ENCODE measurements at regions not wholly inside any gene's neighbourhood (a gene's known extent, or its start where the extent isn't known, plus 50 kb on each side); places are given as distances from the start of the nearest gene placed in this dataset.
"Not testable (repeated sequence)": the region's sequence is repeated elsewhere in the genome, so short reads cannot be mapped to it uniquely, and the experiment has no call there.

- intact Hi-C loops (cut with DNase I): no loop called here
- Histone ChIP-seq H3K4me3 (no peak overlapping the region), H3K9me3 (no peaks in the 10 kb centered on the region), H3K27ac (no peak overlapping the region), H3K4me1 (no peaks in the 10 kb centered on the region), H3K36me3 (no peaks in the 10 kb centered on the region), H3K27me3 (no peaks in the 10 kb centered on the region)
- DNase-seq (no peak), ATAC-seq (no peak)
- TF ChIP-seq CTCF (IDR thresholded peaks at IDR 0.05): no peak
These were observed 514.6 kb upstream of the KLHL4 start for GRCh38 chrX:87003031-87003430.

- H3K27me3 ChIP-seq: no peaks in the 10 kb centered on the region
- H3K4me3 ChIP-seq: no peak overlapping the region
- no peak for TF ChIP-seq CTCF (IDR thresholded peaks at IDR 0.05)
- ATAC-seq (no peak), DNase-seq (no peak)
- H3K4me1 ChIP-seq: no peaks in the 10 kb centered on the region
- H3K27ac ChIP-seq: no peak overlapping the region
- intact Hi-C loops (cut with DNase I): no loop called here
- no peaks in the 10 kb centered on the region for H3K9me3 ChIP-seq
- no peaks in the 10 kb centered on the region for H3K36me3 ChIP-seq
These were observed 512.4 kb upstream of the KLHL4 start for GRCh38 chrX:87005183-87005582.

- intact Hi-C loops (cut with DNase I): no loop called here
- no peaks in the 10 kb centered on the region for H3K36me3 ChIP-seq
- H3K27ac ChIP-seq: no peak overlapping the region
- ATAC-seq: no peak
- H3K4me1 ChIP-seq: no peaks in the 10 kb centered on the region
- H3K9me3 ChIP-seq: no peaks in the 10 kb centered on the region
- no peaks in the 10 kb centered on the region for H3K27me3 ChIP-seq
- H3K4me3 ChIP-seq: no peak overlapping the region
- no peak for TF ChIP-seq CTCF (IDR thresholded peaks at IDR 0.05)
- DNase-seq: no peak
These were observed 511.7 kb upstream of the KLHL4 start for GRCh38 chrX:87005885-87006284.

GRCh38 chrX:87006561-87006960, 511.0 kb upstream of the KLHL4 start:
- Histone ChIP-seq H3K27me3 (no peaks in the 10 kb centered on the region), H3K4me3 (no peak overlapping the region), H3K4me1 (no peaks in the 10 kb centered on the region), H3K27ac (no peak overlapping the region), H3K9me3 (no peaks in the 10 kb centered on the region), H3K36me3 (no peaks in the 10 kb centered on the region)
- DNase-seq (no peak), ATAC-seq (no peak)
- intact Hi-C loops (cut with DNase I): no loop called here
- TF ChIP-seq CTCF (IDR thresholded peaks at IDR 0.05): no peak

- Histone ChIP-seq H3K4me3 (no peak overlapping the region), H3K27ac (no peak overlapping the region), H3K4me1 (no peaks in the 10 kb centered on the region), H3K36me3 (no peaks in the 10 kb centered on the region), H3K27me3 (no peaks in the 10 kb centered on the region), H3K9me3 (no peaks in the 10 kb centered on the region)
- ATAC-seq (no peak), DNase-seq (no peak)
- no peak for TF ChIP-seq CTCF (IDR thresholded peaks at IDR 0.05)
- intact Hi-C loops (cut with DNase I): no loop called here
These were observed 500.4 kb upstream of the KLHL4 start for GRCh38 chrX:87017210-87017609.

- not testable (repeated sequence) for H3K4me1 ChIP-seq, DNase-seq, H3K9me3 ChIP-seq
These were observed 484.5 kb upstream of the KLHL4 start for GRCh38 chrX:87033115-87033514.

More at GRCh38 chrX:87033115-87033514, 484.5 kb upstream of the KLHL4 start:
- ATAC-seq; H3K4me3 ChIP-seq; intact Hi-C loops (cut with DNase I); H3K27ac ChIP-seq; H3K27me3 ChIP-seq; H3K36me3 ChIP-seq: not testable (repeated sequence)

Data from upper lobe of right lung (tissue), 1 donor.